Panc1 (cell line): ENCODE measurements at regions not wholly inside any gene's neighbourhood (a gene's known extent, or its start where the extent isn't known, plus 50 kb on each side); places are given as distances from the start of the nearest gene placed in this dataset.

Experiments used
- ATAC-seq: fragments of 200-7000 bp; cut with Tn5 transposase; 2 replicates; pipeline ENCODE4 v1.9.1; 2020; ENCODE audit warnings: mild to moderate bottlenecking, moderate library complexity
- BruUV-seq: library from RNA; stranded (reverse); fragments of 400-500 nt; replicated peaks from 2 replicates; lab custom pipeline; 2021; lab: Mats Ljungman, UMichigan
- CTCF ChIA-PET: fragments of 300-600 bp; sonication (Branson Sonifier 250); formaldehyde crosslinking; loops from one replicate; lab custom pipeline; 2022; ENCODE audit warnings: antibody characterized with exemption; lab: Charles Lee
- POLR2A ChIA-PET: fragments of 300-600 bp; sonication (Branson Sonifier 250); formaldehyde crosslinking; loops from one replicate; lab custom pipeline; 2022; ENCODE audit warnings: antibody characterized with exemption; lab: Charles Lee
- DNase-seq: peaks from one replicate; pipeline ENCODE4 v3.0.0-alpha.2; 2010; ENCODE audit warnings: low read depth, low spot score
- H3K27ac ChIP-seq: 2 replicates; pipeline ENCODE4 v1.5.1; 2011; ENCODE audit warnings: mild to moderate bottlenecking, low read length, inconsistent platforms
- H3K27me3 ChIP-seq: fragments of 200-500 bp; sonication (Bioruptor generic); 2 replicates; pipeline ENCODE4 v1.6.0; 2014; ENCODE audit warnings: low read length, inconsistent platforms; ENCODE audit not compliant: control insufficient read depth, insufficient read depth
- H3K36me3 ChIP-seq: fragments of 200-500 bp; sonication (Bioruptor generic); 2 replicates; pipeline ENCODE4 v1.5.1; 2014; ENCODE audit warnings: inconsistent platforms, mild to moderate bottlenecking, low read length, moderate library complexity; ENCODE audit not compliant: control insufficient read depth, insufficient read depth
- H3K4me1 ChIP-seq: 2 replicates; pipeline ENCODE4 v1.5.1; 2011; ENCODE audit warnings: inconsistent platforms, mild to moderate bottlenecking, low read length, moderate library complexity; ENCODE audit not compliant: control insufficient read depth, insufficient read depth
- H3K4me3 ChIP-seq, 2 experiments: 2 replicates each; pipeline ENCODE4 v1.5.1; 2011 to 2012; ENCODE audit warnings: low read depth in 2 of 2, low read length in 2 of 2, mild to moderate bottlenecking in 2 of 2, inconsistent platforms in 1 of 2, moderate library complexity in 1 of 2
- H3K9me3 ChIP-seq: fragments of 200-500 bp; sonication (Bioruptor generic); 2 replicates; pipeline ENCODE4 v1.5.1; 2014; ENCODE audit warnings: low read depth, mild to moderate bottlenecking, inconsistent platforms, low read length, moderate library complexity; ENCODE audit not compliant: control insufficient read depth, insufficient read depth
- CTCF ChIP-seq: fragments of 450-650 bp; IDR thresholded peaks from 2 replicates; pipeline ENCODE4 v1.5.1; 2017; ENCODE audit warnings: mild to moderate bottlenecking
- POLR2AphosphoS5 ChIP-seq: IDR thresholded peaks from 2 replicates; pipeline ENCODE4 v1.6.1; 2012; ENCODE audit warnings: mild to moderate bottlenecking, low read depth, low read length, moderate library complexity
- SIN3A ChIP-seq: IDR thresholded peaks from 2 replicates; pipeline ENCODE4 v1.6.1; 2012; ENCODE audit warnings: low read depth, mild to moderate bottlenecking, low read length, moderate library complexity, borderline replicate concordance; ENCODE audit not compliant: insufficient read depth
- TCF7L2 ChIP-seq: IDR thresholded peaks from 2 replicates; pipeline ENCODE4 v1.6.1; 2011; ENCODE audit warnings: mild to moderate bottlenecking, low read depth, low read length, inconsistent platforms
- in situ Hi-C: cut with HindIII; loops from 2 replicates; pipeline ENCODE4 v1.10.0; 2016; ENCODE audit warnings: low sequenced_read_pairs, low pct_unique_long_range_greater_than_20kb
- intact Hi-C: fragments of 100-400 bp; cut with micrococcal nuclease; formaldehyde crosslinking; loops from one replicate; pipeline ENCODE4 v1.10.0; 2022; ENCODE audit not compliant: unreplicated experiment
- TF ChIP-seq, protein P1 (sequence below), 2 experiments: IDR thresholded peaks; 2 replicates each; pipeline ENCODE4 v1.6.1; 2011 to 2012; ENCODE audit warnings: low read depth in 2 of 2, control low read depth in 1 of 2, low read length in 1 of 2, mild to moderate bottlenecking in 1 of 2, moderate library complexity in 1 of 2; ENCODE audit not compliant: insufficient read depth in 1 of 2

DNA sequence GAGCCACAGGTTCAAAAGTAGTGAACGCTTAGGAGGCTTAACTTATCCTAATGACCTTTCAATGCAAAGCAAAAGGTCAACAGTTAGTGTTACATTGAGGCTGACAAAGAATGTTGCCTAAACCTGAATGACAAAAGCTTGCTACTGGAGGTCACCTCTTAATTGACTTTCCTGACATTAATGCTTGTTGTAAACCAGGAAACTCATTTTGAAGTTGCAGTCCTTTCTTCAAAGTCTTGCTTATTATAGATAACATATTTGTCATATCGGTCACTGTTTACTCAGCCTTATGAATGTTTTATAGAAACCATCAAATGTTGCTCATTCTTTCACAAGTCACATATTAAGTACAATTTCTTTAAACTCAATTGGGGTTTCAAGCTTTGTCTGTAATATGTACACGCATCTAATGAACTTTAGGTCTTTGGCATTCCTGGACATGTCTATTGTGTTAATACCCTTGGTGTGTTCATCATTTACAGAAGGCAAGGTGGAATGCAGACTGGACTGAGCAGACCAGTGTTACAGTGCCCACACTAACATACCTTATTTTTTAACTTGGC is 488.2 kb upstream of the NECTIN3 start:
- POLR2A ChIA-PET, result no interaction called here
- TF ChIP-seq TCF7L2 (no peak), SIN3A (no peak), CTCF (no peak), POLR2AphosphoS5 (no peak)
- TF ChIP-seq, protein P1, sequence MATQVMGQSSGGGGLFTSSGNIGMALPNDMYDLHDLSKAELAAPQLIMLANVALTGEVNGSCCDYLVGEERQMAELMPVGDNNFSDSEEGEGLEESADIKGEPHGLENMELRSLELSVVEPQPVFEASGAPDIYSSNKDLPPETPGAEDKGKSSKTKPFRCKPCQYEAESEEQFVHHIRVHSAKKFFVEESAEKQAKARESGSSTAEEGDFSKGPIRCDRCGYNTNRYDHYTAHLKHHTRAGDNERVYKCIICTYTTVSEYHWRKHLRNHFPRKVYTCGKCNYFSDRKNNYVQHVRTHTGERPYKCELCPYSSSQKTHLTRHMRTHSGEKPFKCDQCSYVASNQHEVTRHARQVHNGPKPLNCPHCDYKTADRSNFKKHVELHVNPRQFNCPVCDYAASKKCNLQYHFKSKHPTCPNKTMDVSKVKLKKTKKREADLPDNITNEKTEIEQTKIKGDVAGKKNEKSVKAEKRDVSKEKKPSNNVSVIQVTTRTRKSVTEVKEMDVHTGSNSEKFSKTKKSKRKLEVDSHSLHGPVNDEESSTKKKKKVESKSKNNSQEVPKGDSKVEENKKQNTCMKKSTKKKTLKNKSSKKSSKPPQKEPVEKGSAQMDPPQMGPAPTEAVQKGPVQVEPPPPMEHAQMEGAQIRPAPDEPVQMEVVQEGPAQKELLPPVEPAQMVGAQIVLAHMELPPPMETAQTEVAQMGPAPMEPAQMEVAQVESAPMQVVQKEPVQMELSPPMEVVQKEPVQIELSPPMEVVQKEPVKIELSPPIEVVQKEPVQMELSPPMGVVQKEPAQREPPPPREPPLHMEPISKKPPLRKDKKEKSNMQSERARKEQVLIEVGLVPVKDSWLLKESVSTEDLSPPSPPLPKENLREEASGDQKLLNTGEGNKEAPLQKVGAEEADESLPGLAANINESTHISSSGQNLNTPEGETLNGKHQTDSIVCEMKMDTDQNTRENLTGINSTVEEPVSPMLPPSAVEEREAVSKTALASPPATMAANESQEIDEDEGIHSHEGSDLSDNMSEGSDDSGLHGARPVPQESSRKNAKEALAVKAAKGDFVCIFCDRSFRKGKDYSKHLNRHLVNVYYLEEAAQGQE (IDR thresholded peaks at IDR 0.05; ENCODE audit: insufficient read depth in 1 of 2, low read depth in 2 of 2, low read length in 1 of 2), result no peak
- DNase-seq (no peak), ATAC-seq (no peak)
- Histone ChIP-seq H3K9me3 (no peaks in the 10 kb centered on the region; the same call in 1 of the 2 replicates), H3K27me3 (no peaks in the 10 kb centered on the region), H3K4me1 (no peaks in the 10 kb centered on the region), H3K36me3 (no peaks in the 10 kb centered on the region), H3K4me3 (no peak overlapping the region), H3K27ac (no peak overlapping the region)
- in situ Hi-C loops (no loop called here), intact Hi-C loops (no loop called here)
- CTCF ChIA-PET, result no interaction called here
- BruUV-seq, result no TSS peak

GRCh38 chr3:110588906-110589305 is 482.7 kb upstream of the NECTIN3 start:
- CTCF ChIA-PET, result no interaction called here
- in situ Hi-C loops, result no loop called here
- H3K4me1 ChIP-seq, result no peaks in the 10 kb centered on the region
- H3K27ac ChIP-seq, result no peak overlapping the region
- ATAC-seq (no peak), DNase-seq (no peak)
- no peak for TF ChIP-seq CTCF
- no peak for TF ChIP-seq SIN3A
- TF ChIP-seq, protein P1 (IDR thresholded peaks at IDR 0.05; ENCODE audit: insufficient read depth in 1 of 2, low read depth in 2 of 2, low read length in 1 of 2), result no peak
- no peak for TF ChIP-seq TCF7L2
- H3K4me3 ChIP-seq, result no peak overlapping the region
- H3K9me3 ChIP-seq, result no peaks in the 10 kb centered on the region; the same call in 1 of the 2 replicates
- BruUV-seq, result no TSS peak
- POLR2A ChIA-PET, result no interaction called here
- no peaks in the 10 kb centered on the region for H3K27me3 ChIP-seq
- H3K36me3 ChIP-seq, result no peaks in the 10 kb centered on the region
- intact Hi-C loops, result no loop called here
